PC-9 (cell line): ENCODE measurements at regions not wholly inside any gene's neighbourhood (a gene's known extent, or its start where the extent isn't known, plus 50 kb on each side); places are given as distances from the start of the nearest gene placed in this dataset.
"Not testable (repeated sequence)": the region's sequence is repeated elsewhere in the genome, so short reads cannot be mapped to it uniquely, and the experiment has no call there.

Experiments used
- BruUV-seq: library from RNA; stranded (reverse); fragments of 400-500 nt; replicated peaks from 2 replicates; lab custom pipeline; 2021; lab: Mats Ljungman, UMichigan
- CTCF ChIA-PET: fragments of 300-600 bp; sonication (Branson Sonifier 250); formaldehyde crosslinking; loops from one replicate; lab custom pipeline; 2022; ENCODE audit warnings: antibody characterized with exemption; lab: Charles Lee
- POLR2A ChIA-PET: fragments of 300-600 bp; sonication (Branson Sonifier 250); formaldehyde crosslinking; loops from one replicate; lab custom pipeline; 2022; ENCODE audit warnings: antibody characterized with exemption; ENCODE audit not compliant: unreplicated experiment; lab: Charles Lee
- DNase-seq, 2 experiments: peaks; one replicate each; pipeline versions ENCODE4 v3.0.0 to v3.0.0-alpha.2; 2015 to 2022; ENCODE audit warnings: mixed read lengths in 1 of 2
- H2AFZ ChIP-seq: fragments of 200-600 bp; sonication (generic); 2 replicates; pipeline ENCODE4 v1.8.1; 2017; ENCODE audit warnings: antibody characterized with exemption
- H3F3A ChIP-seq: fragments of 200-600 bp; sonication (generic); 2 replicates; pipeline ENCODE4 v1.8.1; 2017; ENCODE audit warnings: antibody characterized with exemption, mild to moderate bottlenecking, low read depth; ENCODE audit not compliant: insufficient read depth
- H3K27ac ChIP-seq: fragments of 200-600 bp; sonication (generic); 2 replicates; pipeline ENCODE4 v1.6.1; 2016; ENCODE audit warnings: mixed run types
- H3K27me3 ChIP-seq: fragments of 200-600 bp; sonication (generic); 2 replicates; pipeline ENCODE4 v1.6.1; 2016; ENCODE audit warnings: low read depth, mixed run types; ENCODE audit not compliant: insufficient read depth
- H3K36me3 ChIP-seq: fragments of 200-600 bp; sonication (generic); 2 replicates; pipeline ENCODE4 v1.6.1; 2016; ENCODE audit warnings: low read depth, mixed run types
- H3K4me1 ChIP-seq: fragments of 200-600 bp; sonication (generic); replicated peaks from 2 replicates; pipeline ENCODE4 v1.6.1; 2016; ENCODE audit warnings: mixed run types; ENCODE audit not compliant: insufficient read depth
- H3K4me2 ChIP-seq: fragments of 200-600 bp; sonication (generic); 2 replicates; pipeline ENCODE4 v1.6.1; 2017; ENCODE audit warnings: mixed run types
- H3K4me3 ChIP-seq: fragments of 200-600 bp; sonication (generic); 2 replicates; pipeline ENCODE4 v1.6.1; 2016; ENCODE audit warnings: mixed run types
- H3K79me2 ChIP-seq: fragments of 200-600 bp; sonication (generic); 2 replicates; pipeline ENCODE4 v1.6.1; 2017; ENCODE audit warnings: low read depth, mixed run types
- H3K9me2 ChIP-seq: fragments of 200-600 bp; sonication (generic); 2 replicates; pipeline ENCODE4 v1.8.1; 2017; ENCODE audit warnings: mild to moderate bottlenecking; ENCODE audit not compliant: insufficient read depth
- H3K9me3 ChIP-seq: fragments of 200-600 bp; sonication (generic); 2 replicates; pipeline ENCODE4 v1.8.1; 2016; ENCODE audit warnings: low read depth; ENCODE audit not compliant: insufficient read depth
- H4K20me1 ChIP-seq: fragments of 200-600 bp; sonication (generic); 2 replicates; pipeline ENCODE4 v1.8.1; 2017; ENCODE audit not compliant: insufficient read depth
- CTCF ChIP-seq: fragments of 200-600 bp; sonication (generic); conservative IDR thresholded peaks from 2 replicates; pipeline ENCODE4 v1.6.1; 2017; ENCODE audit warnings: mixed run types, antibody characterized with exemption, mild to moderate bottlenecking, moderate library complexity
- EZH2 ChIP-seq: fragments of 200-600 bp; sonication (generic); IDR thresholded peaks from 2 replicates; pipeline ENCODE4 v1.8.0; 2017; ENCODE audit warnings: antibody characterized with exemption, low read depth
- intact Hi-C: fragments of 100-400 bp; cut with micrococcal nuclease; formaldehyde crosslinking; loops from one replicate; pipeline ENCODE4 v1.10.0; 2022; ENCODE audit not compliant: unreplicated experiment

- H3K4me2 ChIP-seq: no peak overlapping the region
- no peaks in the 10 kb centered on the region for H3K27me3 ChIP-seq
- ChIA-PET CTCF (no interaction called here), POLR2A (no interaction called here)
- intact Hi-C loops: no loop called here
- no peaks in the 10 kb centered on the region for H3K79me2 ChIP-seq
- no peak overlapping the region for H3K27ac ChIP-seq
- no peaks in the 10 kb centered on the region for H4K20me1 ChIP-seq
- no peaks in the 10 kb centered on the region for H3K36me3 ChIP-seq
- no TSS peak for BruUV-seq
- H3K4me1 ChIP-seq: no peaks in the 10 kb centered on the region
- TF ChIP-seq CTCF (no peak), EZH2 (no peak)
- H3K4me3 ChIP-seq: no peak overlapping the region
- no peak for DNase-seq
- H3F3A ChIP-seq: no peaks in the 10 kb centered on the region
- H3K9me3 ChIP-seq: no peaks in the 10 kb centered on the region
- H3K9me2 ChIP-seq: no peaks in the 10 kb centered on the region
- H2AFZ ChIP-seq: no peak overlapping the region
These were observed 188.9 kb downstream of the NAF1 start for GRCh38 chr4:162977788-162978187.

GRCh38 chr4:162972661-162973330 is 193.9 kb downstream of the NAF1 start:
- no peak for DNase-seq
- Histone ChIP-seq H3K27me3 (no peaks in the 10 kb centered on the region), H3K4me2 (no peak overlapping the region), H3F3A (no peaks in the 10 kb centered on the region), H3K27ac (no peak overlapping the region), H2AFZ (no peak overlapping the region), H3K4me1 (no peaks in the 10 kb centered on the region), H3K4me3 (no peak overlapping the region), H3K9me3 (no peaks in the 10 kb centered on the region), H3K79me2 (no peaks in the 10 kb centered on the region), H3K36me3 (no peaks in the 10 kb centered on the region), H4K20me1 (no peaks in the 10 kb centered on the region), H3K9me2 (no peaks in the 10 kb centered on the region)
- CTCF ChIA-PET: no interaction called here
- POLR2A ChIA-PET: no interaction called here
- BruUV-seq: no TSS peak
- TF ChIP-seq CTCF (no peak), EZH2 (no peak)
- intact Hi-C loops: no loop called here

GRCh38 chr4:162969194-162969593 is 197.5 kb downstream of the NAF1 start:
- ChIA-PET CTCF (no interaction called here), POLR2A (no interaction called here)
- Histone ChIP-seq H3K27ac (no peak overlapping the region), H3K4me1 (no peaks in the 10 kb centered on the region), H3K36me3 (no peaks in the 10 kb centered on the region), H3K79me2 (no peaks in the 10 kb centered on the region), H2AFZ (no peak overlapping the region), H3K9me3 (no peaks in the 10 kb centered on the region), H3K27me3 (no peaks in the 10 kb centered on the region), H3K4me3 (no peak overlapping the region), H3K4me2 (no peak overlapping the region), H4K20me1 (no peaks in the 10 kb centered on the region), H3K9me2 (no peaks in the 10 kb centered on the region), H3F3A (no peaks in the 10 kb centered on the region)
- no peak for DNase-seq
- intact Hi-C loops: no loop called here
- no TSS peak for BruUV-seq
- TF ChIP-seq EZH2: no peak
- TF ChIP-seq CTCF: no peak

GRCh38 chr4:162965978-162966377 is 200.7 kb downstream of the NAF1 start:
- H3K9me2 ChIP-seq, H3K27ac ChIP-seq, intact Hi-C loops, DNase-seq, POLR2A ChIA-PET, H3K4me2 ChIP-seq, H3K4me1 ChIP-seq, H4K20me1 ChIP-seq, H3K4me3 ChIP-seq, H3K9me3 ChIP-seq, H3K36me3 ChIP-seq, H2AFZ ChIP-seq, H3K79me2 ChIP-seq, BruUV-seq, H3K27me3 ChIP-seq, H3F3A ChIP-seq: not testable (repeated sequence)
- CTCF ChIA-PET: interaction anchor here (0.6 kb wide), 1 partner anchor 537 kb away, joined by 4 read pairs; no protein-coding TSS in a partner anchor
